WTC11 (cell line): ENCODE measurements at regions not wholly inside any gene's neighbourhood (a gene's known extent, or its start where the extent isn't known, plus 50 kb on each side); places are given as distances from the start of the nearest gene placed in this dataset.

ENCODE experiments used
- ATAC-seq: fragments of 200-7000 bp; cut with Tn5 transposase; 2 replicates; pipeline ENCODE4 v1.10.0; 2021; ENCODE audit warnings: mild to moderate bottlenecking, moderate library complexity
- CTCF ChIA-PET: fragments of 300-600 bp; sonication (Branson Sonifier 250); formaldehyde crosslinking; loops from one replicate; lab custom pipeline; 2021; ENCODE audit warnings: antibody characterized with exemption; lab: Charles Lee
- POLR2A ChIA-PET: fragments of 350-600 bp; sonication (Branson Sonifier 250); formaldehyde crosslinking; loops from one replicate; lab custom pipeline; 2021; ENCODE audit warnings: antibody characterized with exemption; lab: Charles Lee
- DNase-seq: peaks from one replicate; pipeline ENCODE4 v3.0.0; 2021; ENCODE audit warnings: low spot score
- H3K27ac Mint-ChIP-seq: 2 replicates; pipeline ENCODE4 v1.8.0; 2021; ENCODE audit warnings: mixed read lengths
- H3K27me3 Mint-ChIP-seq: 2 replicates; pipeline ENCODE4 v1.8.0; 2021; ENCODE audit warnings: low read depth, mild to moderate bottlenecking, moderate library complexity, mixed read lengths
- H3K36me3 Mint-ChIP-seq: 2 replicates; pipeline ENCODE4 v1.8.0; 2021; ENCODE audit warnings: mixed read lengths
- H3K4me1 Mint-ChIP-seq: 2 replicates; pipeline ENCODE4 v1.8.0; 2022; ENCODE audit warnings: mixed read lengths
- H3K4me3 Mint-ChIP-seq: 2 replicates; pipeline ENCODE4 v1.8.0; 2021; ENCODE audit warnings: mild to moderate bottlenecking, moderate library complexity, mixed read lengths
- H3K9me3 Mint-ChIP-seq: 2 replicates; pipeline ENCODE4 v1.8.0; 2021; ENCODE audit warnings: mixed read lengths
- AR ChIP-seq: fragments of 250-450 bp; sonication (Bioruptor Pico); IDR thresholded peaks from 2 replicates; pipeline ENCODE4 v1.9.0; 2021; ENCODE audit warnings: mild to moderate bottlenecking
- ATF1 ChIP-seq: sonication (generic); formaldehyde crosslinking; IDR thresholded peaks from 2 replicates; pipeline ENCODE4 v1.8.1; 2023; ENCODE audit warnings: mild to moderate bottlenecking, moderate library complexity, missing genetic modification reagents
- ATF2 ChIP-seq: sonication (generic); formaldehyde crosslinking; IDR thresholded peaks from 2 replicates; pipeline ENCODE4 v1.8.1; 2022; ENCODE audit warnings: low read depth, missing genetic modification reagents, borderline replicate concordance
- CTCF ChIP-seq: fragments of 200-600 bp; IDR thresholded peaks from 2 replicates; pipeline ENCODE4 v1.8.0; 2022; ENCODE audit warnings: antibody characterized with exemption
- FOXJ3 ChIP-seq: sonication (generic); formaldehyde crosslinking; IDR thresholded peaks from 2 replicates; pipeline ENCODE4 v1.9.0; 2021; ENCODE audit warnings: missing genetic modification reagents, mild to moderate bottlenecking, borderline replicate concordance
- JUN ChIP-seq: sonication (generic); formaldehyde crosslinking; IDR thresholded peaks from 2 replicates; pipeline ENCODE4 v1.8.0; 2023; ENCODE audit warnings: mild to moderate bottlenecking, missing genetic modification reagents
- MXD4 ChIP-seq: fragments of 250-450 bp; sonication (Bioruptor Pico); IDR thresholded peaks from 2 replicates; pipeline ENCODE4 v1.8.0; 2021; ENCODE audit warnings: mild to moderate bottlenecking, moderate library complexity, borderline replicate concordance
- NR1H2 ChIP-seq: sonication (generic); formaldehyde crosslinking; IDR thresholded peaks from 2 replicates; pipeline ENCODE4 v1.9.0; 2021; ENCODE audit warnings: mild to moderate bottlenecking, moderate library complexity, missing genetic modification reagents
- PREB ChIP-seq: sonication (generic); formaldehyde crosslinking; IDR thresholded peaks from 2 replicates; pipeline ENCODE4 v1.8.1; 2022; ENCODE audit warnings: mild to moderate bottlenecking, missing genetic modification reagents, moderate library complexity, borderline replicate concordance
- SOX15 ChIP-seq: fragments of 250-450 bp; sonication (Bioruptor Pico); IDR thresholded peaks from 2 replicates; pipeline ENCODE4 v1.9.0; 2021; ENCODE audit warnings: mild to moderate bottlenecking
- STAT6 ChIP-seq: sonication (generic); formaldehyde crosslinking; conservative IDR thresholded peaks from 2 replicates; pipeline ENCODE4 v1.8.1; 2023; ENCODE audit warnings: mild to moderate bottlenecking, low read depth, missing genetic modification reagents, moderate library complexity
- TCF7 ChIP-seq: sonication (generic); formaldehyde crosslinking; IDR thresholded peaks from 2 replicates; pipeline ENCODE4 v1.8.0; 2022; ENCODE audit warnings: mild to moderate bottlenecking, low read depth, missing genetic modification reagents, moderate library complexity
- TP53 ChIP-seq: sonication (generic); formaldehyde crosslinking; IDR thresholded peaks from 2 replicates; pipeline ENCODE4 v1.8.1; 2023; ENCODE audit warnings: mild to moderate bottlenecking, missing genetic modification reagents
- ZNF138 ChIP-seq: sonication (generic); formaldehyde crosslinking; conservative IDR thresholded peaks from 2 replicates; pipeline ENCODE4 v1.8.1; 2022; ENCODE audit warnings: mild to moderate bottlenecking, moderate library complexity, missing genetic modification reagents
- ZNF219 ChIP-seq: sonication (generic); formaldehyde crosslinking; IDR thresholded peaks from 2 replicates; pipeline ENCODE4 v1.8.0; 2023; ENCODE audit warnings: missing genetic modification reagents, mild to moderate bottlenecking, borderline replicate concordance
- ZNF423 ChIP-seq: fragments of 250-450 bp; sonication (Bioruptor Pico); IDR thresholded peaks from 2 replicates; pipeline ENCODE4 v2.1.2; 2022; ENCODE audit warnings: mild to moderate bottlenecking, moderate library complexity
- TF ChIP-seq, protein P1 (sequence below): sonication (generic); formaldehyde crosslinking; IDR thresholded peaks from 2 replicates; pipeline ENCODE4 v1.8.1; 2022; ENCODE audit warnings: missing genetic modification reagents, borderline replicate concordance
- TF ChIP-seq, protein P2 (sequence below): fragments of 250-450 bp; sonication (Bioruptor Pico); IDR thresholded peaks from 2 replicates; pipeline ENCODE4 v1.9.0; 2021; ENCODE audit warnings: moderate library complexity, mild to moderate bottlenecking, inconsistent platforms, borderline replicate concordance

DNA sequence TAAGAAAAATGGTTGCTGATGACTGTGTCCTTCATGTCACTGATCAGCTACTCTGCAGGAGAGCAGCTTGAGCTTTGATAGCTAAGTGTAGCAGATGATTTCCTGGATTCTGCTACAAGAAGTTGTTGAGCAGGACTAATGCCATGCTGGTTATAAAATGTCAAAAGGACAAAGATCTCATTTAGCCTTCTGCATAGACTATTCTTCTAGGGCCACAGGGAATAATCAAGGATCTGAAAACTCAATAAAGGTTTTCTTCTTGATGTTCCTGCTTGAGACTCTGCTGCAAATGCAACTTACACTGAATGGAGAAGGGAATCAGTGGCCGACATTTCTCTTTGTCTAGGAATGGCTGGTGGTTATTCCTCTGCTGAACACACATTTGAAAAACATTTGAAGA lies 360.3 kb upstream of the PTCHD4 start (continued):
- TF ChIP-seq FOXJ3 (CRISPR knock-in tag) = no peak
- TF ChIP-seq JUN (CRISPR knock-in tag) = no peak
- no peak for TF ChIP-seq ZNF219 (CRISPR knock-in tag)

DNA sequence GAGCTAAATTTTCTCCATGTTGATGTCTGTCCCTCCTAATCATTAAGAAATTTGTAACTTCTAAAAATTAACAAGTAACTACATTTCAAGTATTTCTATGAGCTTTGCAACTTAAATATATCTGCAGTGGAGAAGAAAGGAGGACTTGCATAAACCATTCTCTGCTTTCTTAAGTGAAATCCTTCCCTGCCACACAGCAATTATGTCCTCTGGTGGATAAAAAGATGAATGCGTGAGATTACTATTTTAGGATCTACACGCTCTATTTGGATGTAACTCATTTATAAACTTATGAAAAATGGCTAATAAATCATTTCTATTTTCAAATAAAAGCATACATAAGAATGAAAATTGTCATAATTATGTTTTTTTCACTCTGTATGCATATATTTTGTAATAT lies 338.0 kb upstream of the PTCHD4 start:
- H3K27me3 Mint-ChIP-seq = no peaks in the 10 kb centered on the region
- H3K4me1 Mint-ChIP-seq = no peaks in the 10 kb centered on the region
- peaks cover 13% of the 10 kb centered on the region for H3K36me3 Mint-ChIP-seq
- ATAC-seq = no peak
- H3K9me3 Mint-ChIP-seq = peaks cover 28% of the 10 kb centered on the region
- CTCF ChIA-PET = no interaction called here
- H3K27ac Mint-ChIP-seq = no peak overlapping the region
- no peak overlapping the region for H3K4me3 Mint-ChIP-seq
- TF ChIP-seq SOX15 (CRISPR knock-in tag) (no peak), AR (CRISPR knock-in tag) (no peak), ZNF138 (CRISPR knock-in tag) (no peak), ZNF423 (no peak), CTCF (no peak), ATF1 (no peak), TCF7 (CRISPR knock-in tag) (no peak), PREB (CRISPR knock-in tag) (no peak), ATF2 (CRISPR knock-in tag) (no peak)
- TF ChIP-seq, protein P1, sequence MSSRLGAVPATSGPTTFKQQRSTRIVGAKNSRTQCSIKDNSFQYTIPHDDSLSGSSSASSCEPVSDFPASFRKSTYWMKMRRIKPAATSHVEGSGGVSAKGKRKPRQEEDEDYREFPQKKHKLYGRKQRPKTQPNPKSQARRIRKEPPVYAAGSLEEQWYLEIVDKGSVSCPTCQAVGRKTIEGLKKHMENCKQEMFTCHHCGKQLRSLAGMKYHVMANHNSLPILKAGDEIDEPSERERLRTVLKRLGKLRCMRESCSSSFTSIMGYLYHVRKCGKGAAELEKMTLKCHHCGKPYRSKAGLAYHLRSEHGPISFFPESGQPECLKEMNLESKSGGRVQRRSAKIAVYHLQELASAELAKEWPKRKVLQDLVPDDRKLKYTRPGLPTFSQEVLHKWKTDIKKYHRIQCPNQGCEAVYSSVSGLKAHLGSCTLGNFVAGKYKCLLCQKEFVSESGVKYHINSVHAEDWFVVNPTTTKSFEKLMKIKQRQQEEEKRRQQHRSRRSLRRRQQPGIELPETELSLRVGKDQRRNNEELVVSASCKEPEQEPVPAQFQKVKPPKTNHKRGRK (CRISPR knock-in tag) = no peak
- POLR2A ChIA-PET = no interaction called here
- no peak for DNase-seq

DNA sequence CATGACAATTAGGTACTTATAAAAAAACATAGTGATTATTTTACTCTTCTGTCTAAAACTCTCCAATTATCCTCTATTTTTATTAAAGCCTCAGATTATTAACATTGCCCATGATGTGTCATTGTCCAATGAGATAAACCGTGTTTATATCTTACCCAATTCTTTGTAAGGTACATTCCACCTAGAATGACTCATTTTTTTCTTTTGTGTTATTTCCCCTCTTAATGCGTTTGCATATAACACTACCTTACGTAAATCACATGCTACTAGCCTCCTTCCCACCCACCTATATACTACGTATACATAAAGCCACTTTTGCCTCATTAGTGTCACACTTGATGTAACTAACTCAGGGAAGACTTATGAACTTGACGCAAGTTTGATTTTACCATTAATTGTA lies 336.3 kb upstream of the PTCHD4 start:
- Mint-ChIP-seq H3K4me1 (no peaks in the 10 kb centered on the region), H3K27me3 (no peaks in the 10 kb centered on the region), H3K27ac (no peak overlapping the region), H3K4me3 (no peak overlapping the region), H3K9me3 (peaks cover 21% of the 10 kb centered on the region), H3K36me3 (peaks cover 13% of the 10 kb centered on the region)
- ATAC-seq = no peak
- no peak for DNase-seq
- POLR2A ChIA-PET = no interaction called here
- CTCF ChIA-PET = no interaction called here
- TF ChIP-seq, protein P2, sequence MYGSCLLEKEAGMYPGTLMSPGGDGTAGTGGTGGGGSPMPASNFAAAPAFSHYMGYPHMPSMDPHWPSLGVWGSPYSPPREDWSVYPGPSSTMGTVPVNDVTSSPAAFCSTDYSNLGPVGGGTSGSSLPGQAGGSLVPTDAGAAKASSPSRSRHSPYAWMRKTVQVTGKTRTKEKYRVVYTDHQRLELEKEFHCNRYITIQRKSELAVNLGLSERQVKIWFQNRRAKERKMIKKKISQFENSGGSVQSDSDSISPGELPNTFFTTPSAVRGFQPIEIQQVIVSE (CRISPR knock-in tag) = no peak
- no peak for TF ChIP-seq AR (CRISPR knock-in tag)
- no peak for TF ChIP-seq JUN (CRISPR knock-in tag)
- no peak for TF ChIP-seq NR1H2 (CRISPR knock-in tag)
- no peak for TF ChIP-seq ZNF219 (CRISPR knock-in tag)
- TF ChIP-seq STAT6 = no peak
- no peak for TF ChIP-seq MXD4
- TF ChIP-seq TP53 (CRISPR knock-in tag) = no peak
